HL-60 (cell line): ENCODE measurements at regions not wholly inside any gene's neighbourhood (a gene's known extent, or its start where the extent isn't known, plus 50 kb on each side); places are given as distances from the start of the nearest gene placed in this dataset.

Source experiments
- DNase-seq, 2 experiments: peaks; one replicate each; pipeline ENCODE4 v3.0.0-alpha.2; 2010 to 2020; ENCODE audit warnings: low read depth in 1 of 2, low spot score in 1 of 2
- H3K27ac ChIP-seq: fragments of 250-450 bp; sonication (Bioruptor Pico); replicated peaks from 2 replicates; pipeline ENCODE4 v1.5.1; 2020; ENCODE audit warnings: mild to moderate bottlenecking, moderate library complexity
- H3K27me3 ChIP-seq: fragments of 250-450 bp; sonication (Bioruptor Pico); 2 replicates; pipeline ENCODE4 v1.5.1; 2021; ENCODE audit warnings: mild to moderate bottlenecking, moderate library complexity; ENCODE audit not compliant: insufficient read depth, poor library complexity, severe bottlenecking
- H3K4me3 ChIP-seq: replicated peaks from 2 replicates; pipeline ENCODE4 v1.5.1; 2011; ENCODE audit warnings: mild to moderate bottlenecking, control low read depth, low read length; ENCODE audit not compliant: insufficient read depth
- GABPA ChIP-seq: IDR thresholded peaks from 2 replicates; pipeline ENCODE4 v1.6.1; 2012; ENCODE audit warnings: low read depth
- POLR2AphosphoS5 ChIP-seq: IDR thresholded peaks from 2 replicates; pipeline ENCODE4 v1.6.1; 2012; ENCODE audit warnings: low read depth
- SPI1 ChIP-seq: IDR thresholded peaks from 2 replicates; pipeline ENCODE4 v1.6.1; 2012; ENCODE audit warnings: low read depth, mild to moderate bottlenecking, borderline replicate concordance
- TF ChIP-seq, protein P1 (sequence below): IDR thresholded peaks from one replicate; pipeline ENCODE4 v1.5.1; 2011; ENCODE audit warnings: low read length, control low read depth, inconsistent platforms; ENCODE audit not compliant: insufficient read depth
- TF ChIP-seq, protein P2 (sequence below): IDR thresholded peaks from 2 replicates; pipeline ENCODE4 v1.6.1; 2012; ENCODE audit warnings: low read depth; ENCODE audit not compliant: insufficient replicate concordance

DNA sequence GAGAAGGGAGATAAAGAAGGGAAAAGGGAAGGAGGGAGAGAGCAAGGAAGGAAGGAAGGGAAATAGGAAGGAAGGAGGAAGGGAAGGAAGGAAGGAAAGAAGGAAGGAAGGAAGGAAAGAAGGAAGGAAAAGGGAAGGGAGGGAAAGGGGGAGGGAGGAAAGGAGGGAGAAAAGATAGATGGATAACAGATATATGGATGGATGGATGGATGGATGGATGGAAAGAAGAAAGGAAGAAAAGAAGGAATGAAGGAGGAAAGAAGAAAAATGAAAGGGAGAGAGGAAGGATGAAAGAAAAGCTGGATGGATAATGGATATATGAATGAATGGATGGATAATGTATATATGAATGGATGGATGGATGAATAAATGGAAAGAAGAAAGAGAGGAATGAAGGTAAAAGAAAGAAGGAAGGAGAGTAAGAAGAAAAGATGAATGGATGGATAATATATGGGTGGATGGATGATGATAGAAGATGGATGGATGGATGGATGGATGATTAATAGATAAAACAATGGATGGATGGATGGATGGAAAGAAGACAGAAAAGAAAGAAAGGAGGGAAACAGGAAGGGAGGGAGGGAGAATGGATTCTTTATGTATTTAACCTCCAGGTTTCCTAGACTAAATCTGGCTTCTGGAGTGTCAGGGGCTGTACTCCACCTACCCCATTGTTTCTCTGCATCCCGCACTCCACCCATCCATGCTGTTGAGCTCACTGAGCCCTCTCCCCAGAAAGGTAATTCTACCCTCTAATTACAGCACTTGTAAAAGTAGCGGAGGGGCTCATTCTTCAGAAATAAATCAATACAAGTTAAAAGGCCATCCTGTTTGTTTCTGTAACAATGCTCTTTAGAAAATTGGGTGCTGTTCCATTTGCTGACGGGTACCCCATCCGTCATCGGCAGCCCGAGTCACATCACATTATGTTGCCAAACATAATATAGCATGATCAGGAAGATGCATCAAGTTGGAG is 506.1 kb downstream of the MIAT start:
- Histone ChIP-seq H3K27me3 (no peaks in the 10 kb centered on the region), H3K4me3 (no peak overlapping the region), H3K27ac (no peak overlapping the region)
- DNase-seq = no peak
- TF ChIP-seq GABPA (no peak), SPI1 (no peak), POLR2AphosphoS5 (no peak)
- TF ChIP-seq, protein P1, sequence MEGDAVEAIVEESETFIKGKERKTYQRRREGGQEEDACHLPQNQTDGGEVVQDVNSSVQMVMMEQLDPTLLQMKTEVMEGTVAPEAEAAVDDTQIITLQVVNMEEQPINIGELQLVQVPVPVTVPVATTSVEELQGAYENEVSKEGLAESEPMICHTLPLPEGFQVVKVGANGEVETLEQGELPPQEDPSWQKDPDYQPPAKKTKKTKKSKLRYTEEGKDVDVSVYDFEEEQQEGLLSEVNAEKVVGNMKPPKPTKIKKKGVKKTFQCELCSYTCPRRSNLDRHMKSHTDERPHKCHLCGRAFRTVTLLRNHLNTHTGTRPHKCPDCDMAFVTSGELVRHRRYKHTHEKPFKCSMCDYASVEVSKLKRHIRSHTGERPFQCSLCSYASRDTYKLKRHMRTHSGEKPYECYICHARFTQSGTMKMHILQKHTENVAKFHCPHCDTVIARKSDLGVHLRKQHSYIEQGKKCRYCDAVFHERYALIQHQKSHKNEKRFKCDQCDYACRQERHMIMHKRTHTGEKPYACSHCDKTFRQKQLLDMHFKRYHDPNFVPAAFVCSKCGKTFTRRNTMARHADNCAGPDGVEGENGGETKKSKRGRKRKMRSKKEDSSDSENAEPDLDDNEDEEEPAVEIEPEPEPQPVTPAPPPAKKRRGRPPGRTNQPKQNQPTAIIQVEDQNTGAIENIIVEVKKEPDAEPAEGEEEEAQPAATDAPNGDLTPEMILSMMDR = no peak
- TF ChIP-seq, protein P2, sequence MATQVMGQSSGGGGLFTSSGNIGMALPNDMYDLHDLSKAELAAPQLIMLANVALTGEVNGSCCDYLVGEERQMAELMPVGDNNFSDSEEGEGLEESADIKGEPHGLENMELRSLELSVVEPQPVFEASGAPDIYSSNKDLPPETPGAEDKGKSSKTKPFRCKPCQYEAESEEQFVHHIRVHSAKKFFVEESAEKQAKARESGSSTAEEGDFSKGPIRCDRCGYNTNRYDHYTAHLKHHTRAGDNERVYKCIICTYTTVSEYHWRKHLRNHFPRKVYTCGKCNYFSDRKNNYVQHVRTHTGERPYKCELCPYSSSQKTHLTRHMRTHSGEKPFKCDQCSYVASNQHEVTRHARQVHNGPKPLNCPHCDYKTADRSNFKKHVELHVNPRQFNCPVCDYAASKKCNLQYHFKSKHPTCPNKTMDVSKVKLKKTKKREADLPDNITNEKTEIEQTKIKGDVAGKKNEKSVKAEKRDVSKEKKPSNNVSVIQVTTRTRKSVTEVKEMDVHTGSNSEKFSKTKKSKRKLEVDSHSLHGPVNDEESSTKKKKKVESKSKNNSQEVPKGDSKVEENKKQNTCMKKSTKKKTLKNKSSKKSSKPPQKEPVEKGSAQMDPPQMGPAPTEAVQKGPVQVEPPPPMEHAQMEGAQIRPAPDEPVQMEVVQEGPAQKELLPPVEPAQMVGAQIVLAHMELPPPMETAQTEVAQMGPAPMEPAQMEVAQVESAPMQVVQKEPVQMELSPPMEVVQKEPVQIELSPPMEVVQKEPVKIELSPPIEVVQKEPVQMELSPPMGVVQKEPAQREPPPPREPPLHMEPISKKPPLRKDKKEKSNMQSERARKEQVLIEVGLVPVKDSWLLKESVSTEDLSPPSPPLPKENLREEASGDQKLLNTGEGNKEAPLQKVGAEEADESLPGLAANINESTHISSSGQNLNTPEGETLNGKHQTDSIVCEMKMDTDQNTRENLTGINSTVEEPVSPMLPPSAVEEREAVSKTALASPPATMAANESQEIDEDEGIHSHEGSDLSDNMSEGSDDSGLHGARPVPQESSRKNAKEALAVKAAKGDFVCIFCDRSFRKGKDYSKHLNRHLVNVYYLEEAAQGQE = no peak

DNA sequence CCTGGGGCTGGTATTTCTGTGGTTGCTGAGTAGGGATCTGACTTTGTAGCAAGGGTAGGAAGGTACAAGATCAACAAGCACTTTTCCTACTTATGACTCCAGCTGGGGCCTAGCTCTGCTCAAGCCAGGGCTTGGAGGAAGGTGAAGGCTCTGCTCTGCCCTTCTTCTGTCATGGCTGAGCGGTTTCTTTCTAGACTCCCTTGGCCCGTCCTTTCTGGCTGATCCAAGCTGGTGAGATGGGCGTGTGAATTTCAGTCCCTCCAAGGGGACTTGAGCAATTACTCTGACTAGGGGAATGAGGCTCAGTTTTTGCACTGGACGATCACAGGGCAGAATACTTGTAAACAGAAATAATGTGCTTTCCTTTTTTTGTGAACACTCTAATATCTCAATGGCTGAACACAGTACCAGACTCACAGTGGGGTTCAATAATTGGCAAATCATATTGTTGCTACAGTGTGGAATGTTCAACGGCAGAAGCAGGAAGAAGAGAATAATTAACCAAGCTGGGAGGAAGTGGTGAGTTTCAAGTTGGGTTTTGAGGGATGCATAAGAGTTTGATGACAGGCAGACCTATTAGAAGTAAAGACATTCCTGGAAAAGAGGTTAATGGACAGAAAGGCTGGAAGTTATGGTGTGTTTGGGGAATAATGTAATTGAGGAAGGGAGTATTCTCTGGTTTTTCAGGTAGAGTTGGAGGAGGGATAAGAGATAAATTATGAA is 507.6 kb downstream of the MIAT start:
- H3K27me3 ChIP-seq = no peaks in the 10 kb centered on the region
- DNase-seq = no peak
- no peak for TF ChIP-seq SPI1
- TF ChIP-seq GABPA = no peak
- TF ChIP-seq, protein P2 = no peak
- TF ChIP-seq, protein P1 = no peak
- no peak overlapping the region for H3K4me3 ChIP-seq
- H3K27ac ChIP-seq = no peak overlapping the region

DNA sequence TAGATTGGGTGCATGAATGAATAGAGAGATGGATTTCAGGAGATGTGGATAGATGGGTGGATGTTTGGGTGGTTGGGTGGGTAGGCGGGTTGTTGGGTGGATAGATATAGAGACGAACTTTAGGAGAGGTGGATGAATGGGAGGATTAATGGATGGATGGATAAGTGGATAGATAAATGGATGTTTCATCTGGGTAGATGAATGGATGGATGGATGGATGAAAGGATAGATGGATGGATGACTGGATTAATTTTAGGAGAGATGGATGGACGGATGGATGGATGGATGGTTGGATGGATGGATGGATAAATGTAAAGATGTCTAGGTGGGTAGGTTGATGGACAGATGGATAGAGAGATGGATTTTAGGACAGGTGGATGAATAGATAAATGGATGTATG is 511.3 kb downstream of the MIAT start:
- no peak for DNase-seq
- peaks cover 4% of the 10 kb centered on the region for H3K27me3 ChIP-seq
- TF ChIP-seq, protein P1 = no peak
- TF ChIP-seq GABPA = no peak
- no peak for TF ChIP-seq SPI1
- TF ChIP-seq POLR2AphosphoS5 = no peak
- TF ChIP-seq, protein P2 = no peak
- H3K27ac ChIP-seq = no peak overlapping the region
- no peak overlapping the region for H3K4me3 ChIP-seq
